ENCODE measurements at regions not wholly inside any gene's neighbourhood (a gene's known extent, or its start where the extent isn't known, plus 50 kb on each side); places are given as distances from the start of the nearest gene placed in this dataset.

DNA sequence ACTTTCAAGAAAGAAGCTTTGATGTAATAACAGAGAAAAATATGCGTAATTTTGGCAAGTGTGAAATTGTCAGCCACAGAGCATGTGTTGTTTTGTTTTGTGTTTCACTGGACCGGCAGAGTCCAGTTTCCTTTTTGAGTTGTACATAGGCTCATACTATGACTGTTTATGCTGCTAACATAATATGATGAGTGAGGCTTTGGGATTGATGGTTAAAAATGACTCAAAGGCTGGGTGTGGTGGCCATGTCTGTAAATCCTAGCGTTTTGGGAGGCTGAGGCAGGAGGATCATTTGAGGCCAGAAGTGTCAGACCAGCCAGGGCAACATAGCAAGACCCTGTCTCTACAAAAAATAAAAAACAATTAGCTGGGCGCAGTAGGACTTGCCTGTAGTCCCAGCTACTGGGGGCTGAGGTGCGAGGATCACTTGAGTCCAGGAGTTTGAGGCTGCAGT is 487.9 kb downstream of the PCNX1 start:
- TF ChIP-seq, protein P1, sequence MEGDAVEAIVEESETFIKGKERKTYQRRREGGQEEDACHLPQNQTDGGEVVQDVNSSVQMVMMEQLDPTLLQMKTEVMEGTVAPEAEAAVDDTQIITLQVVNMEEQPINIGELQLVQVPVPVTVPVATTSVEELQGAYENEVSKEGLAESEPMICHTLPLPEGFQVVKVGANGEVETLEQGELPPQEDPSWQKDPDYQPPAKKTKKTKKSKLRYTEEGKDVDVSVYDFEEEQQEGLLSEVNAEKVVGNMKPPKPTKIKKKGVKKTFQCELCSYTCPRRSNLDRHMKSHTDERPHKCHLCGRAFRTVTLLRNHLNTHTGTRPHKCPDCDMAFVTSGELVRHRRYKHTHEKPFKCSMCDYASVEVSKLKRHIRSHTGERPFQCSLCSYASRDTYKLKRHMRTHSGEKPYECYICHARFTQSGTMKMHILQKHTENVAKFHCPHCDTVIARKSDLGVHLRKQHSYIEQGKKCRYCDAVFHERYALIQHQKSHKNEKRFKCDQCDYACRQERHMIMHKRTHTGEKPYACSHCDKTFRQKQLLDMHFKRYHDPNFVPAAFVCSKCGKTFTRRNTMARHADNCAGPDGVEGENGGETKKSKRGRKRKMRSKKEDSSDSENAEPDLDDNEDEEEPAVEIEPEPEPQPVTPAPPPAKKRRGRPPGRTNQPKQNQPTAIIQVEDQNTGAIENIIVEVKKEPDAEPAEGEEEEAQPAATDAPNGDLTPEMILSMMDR (IDR thresholded peaks at IDR 0.05; ENCODE audit: extremely low read depth, insufficient read depth, missing control alignments) = no peak
- DNase-seq (ENCODE audit: low spot score) = no peak
- in situ Hi-C loops (cut with MboI; ENCODE audit: low pct_unique_long_range_greater_than_20kb, low sequenced_read_pairs, unreplicated experiment) = no loop called here

DNA sequence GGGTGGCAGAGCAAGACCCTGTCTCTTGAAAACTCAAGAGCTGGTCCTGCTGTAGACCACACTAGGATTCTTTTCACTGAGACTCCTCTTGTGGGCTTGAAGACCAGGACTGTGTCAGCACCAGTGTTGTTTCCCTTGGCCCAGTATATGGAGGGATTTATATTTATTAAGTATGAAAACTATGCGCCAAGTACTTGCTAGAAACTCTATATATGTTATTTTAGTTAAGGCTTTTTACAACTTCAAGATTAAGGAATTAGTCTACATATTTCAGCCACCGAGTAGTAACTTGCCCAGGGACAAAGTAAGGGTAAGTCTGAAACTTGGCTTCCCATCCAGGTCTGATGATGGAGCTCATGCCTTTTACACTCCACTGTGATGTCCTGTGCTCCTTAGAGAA is 488.4 kb downstream of the PCNX1 start:
- no peak for DNase-seq (ENCODE audit: low spot score)
- in situ Hi-C loops (cut with MboI; ENCODE audit: low pct_unique_long_range_greater_than_20kb, low sequenced_read_pairs, unreplicated experiment) = no loop called here
- TF ChIP-seq, protein P1 (IDR thresholded peaks at IDR 0.05; ENCODE audit: extremely low read depth, insufficient read depth, missing control alignments) = no peak

DNA sequence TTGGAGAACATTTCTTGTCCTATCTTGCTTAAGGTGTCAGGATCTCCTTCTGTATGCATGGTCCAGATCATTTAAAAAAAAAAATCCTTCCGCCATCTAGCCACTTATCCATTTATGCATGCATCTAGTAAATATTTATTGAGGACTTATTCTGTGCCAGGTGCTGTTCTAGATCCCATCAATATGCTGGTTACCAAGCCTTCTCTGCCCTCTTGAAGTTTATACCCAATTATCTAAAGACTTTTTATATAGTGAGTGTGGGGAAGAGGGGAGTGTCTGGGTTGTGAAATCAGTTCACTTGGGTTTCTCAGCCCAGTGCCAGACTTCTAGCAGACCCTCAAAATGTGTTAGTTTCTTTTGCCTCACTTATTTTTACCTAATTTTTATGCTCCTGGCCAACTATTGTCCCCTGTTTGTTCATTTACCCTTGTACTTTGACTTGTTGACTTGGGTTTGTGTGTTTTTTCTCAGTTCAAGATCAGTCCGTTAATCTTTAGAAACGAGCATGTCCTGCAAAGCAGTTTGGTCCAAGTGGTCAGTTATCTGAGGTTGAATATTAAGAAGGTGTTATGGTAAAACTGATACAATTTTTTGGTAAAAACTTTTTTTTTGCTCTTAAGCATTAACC is 488.9 kb downstream of the PCNX1 start:
- no peak for DNase-seq (ENCODE audit: low spot score)
- TF ChIP-seq, protein P1 (IDR thresholded peaks at IDR 0.05; ENCODE audit: extremely low read depth, insufficient read depth, missing control alignments) = no peak
- in situ Hi-C loops (cut with MboI; ENCODE audit: low pct_unique_long_range_greater_than_20kb, low sequenced_read_pairs, unreplicated experiment) = no loop called here

DNA sequence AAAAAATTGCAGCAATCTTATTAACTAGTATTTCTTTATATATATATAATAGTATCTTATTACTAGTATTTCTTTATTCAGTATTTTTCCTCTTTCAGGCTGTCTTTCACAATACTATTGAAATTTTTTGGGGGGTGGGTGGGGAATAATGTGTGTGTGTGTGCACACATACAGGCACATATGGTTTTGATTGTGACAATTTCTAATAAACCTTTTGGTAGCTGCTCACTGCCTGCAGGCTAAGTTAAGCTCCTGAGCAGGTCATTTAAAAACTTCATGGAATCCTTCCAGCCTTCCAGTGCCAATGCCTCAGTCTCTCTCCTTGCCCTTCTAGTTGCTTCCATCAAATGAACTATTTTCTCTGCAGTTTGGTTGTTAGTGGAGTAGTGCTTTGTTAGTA is 490.1 kb downstream of the PCNX1 start:
- TF ChIP-seq, protein P1 (IDR thresholded peaks at IDR 0.05; ENCODE audit: extremely low read depth, insufficient read depth, missing control alignments) = no peak
- in situ Hi-C loops (cut with MboI; ENCODE audit: low pct_unique_long_range_greater_than_20kb, low sequenced_read_pairs, unreplicated experiment) = no loop called here

DNA sequence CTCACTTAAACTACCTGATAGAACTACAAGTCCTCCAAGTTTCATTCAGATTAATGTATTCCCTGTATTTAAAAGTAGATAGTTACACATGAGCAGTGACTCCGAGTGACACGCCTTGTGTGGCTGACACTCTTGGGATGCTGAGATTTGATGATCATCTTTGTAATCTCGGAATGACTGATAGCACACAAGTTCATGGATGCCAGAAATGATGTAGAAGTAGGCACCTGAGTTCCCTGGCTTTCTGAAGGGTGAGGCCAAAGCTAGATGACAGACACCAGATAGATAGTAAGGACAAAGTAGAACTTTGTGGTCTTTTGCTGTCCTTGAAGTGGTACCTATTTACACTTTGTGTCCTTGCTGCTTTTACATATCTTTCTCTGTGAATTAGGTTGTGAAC is 491.2 kb downstream of the PCNX1 start:
- DNase-seq (ENCODE audit: low spot score) = no peak
- in situ Hi-C loops (cut with MboI; ENCODE audit: low pct_unique_long_range_greater_than_20kb, low sequenced_read_pairs, unreplicated experiment) = no loop called here
- TF ChIP-seq, protein P1 (IDR thresholded peaks at IDR 0.05; ENCODE audit: extremely low read depth, insufficient read depth, missing control alignments) = no peak

More for the DNA sequence above, 490.1 kb downstream of the PCNX1 start:
- DNase-seq (ENCODE audit: low spot score) = no peak

DNA sequence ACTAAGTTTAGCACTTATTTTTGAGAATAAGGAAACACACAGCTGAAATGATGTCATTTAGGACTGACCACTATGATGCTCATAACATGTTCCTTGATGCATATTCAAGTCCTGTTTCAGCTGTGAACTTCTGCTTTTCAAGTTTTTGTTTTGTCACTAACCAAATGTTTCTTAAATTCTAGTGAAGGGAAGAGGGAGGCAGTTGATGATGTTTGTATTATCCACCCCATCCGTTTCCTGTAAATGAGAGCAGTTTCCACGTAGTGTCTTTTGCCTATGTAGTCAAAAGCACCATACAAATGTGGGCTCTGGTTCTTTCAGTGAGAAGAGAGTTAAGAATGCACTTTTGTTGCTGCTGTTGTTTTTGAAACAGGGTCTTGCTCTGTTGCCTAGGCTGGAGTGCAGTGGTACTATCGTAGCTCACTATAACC is 491.8 kb downstream of the PCNX1 start:
- TF ChIP-seq, protein P1 (IDR thresholded peaks at IDR 0.05; ENCODE audit: extremely low read depth, insufficient read depth, missing control alignments) = no peak
- in situ Hi-C loops (cut with MboI; ENCODE audit: low pct_unique_long_range_greater_than_20kb, low sequenced_read_pairs, unreplicated experiment) = no loop called here
- DNase-seq (ENCODE audit: low spot score) = peak; percentile 54
